Middle frontal gyrus (tissue), 1 donor: ENCODE measurements at regions not wholly inside any gene's neighbourhood (a gene's known extent, or its start where the extent isn't known, plus 50 kb on each side); places are given as distances from the start of the nearest gene placed in this dataset.
"Not testable (repeated sequence)": the region's sequence is repeated elsewhere in the genome, so short reads cannot be mapped to it uniquely, and the experiment has no call there.

ENCODE experiments used
- DNase-seq: peaks from one replicate; pipeline ENCODE4 v3.0.0-alpha.2; 2015; ENCODE audit warnings: low spot score; ENCODE audit errors: extremely low spot score

GRCh38 chr12:78269620-78270019, 438.9 kb downstream of the NAV3 start:
- DNase-seq: no peak

- DNase-seq: no peak
Measured at GRCh38 chr12:78271546-78271945, 440.9 kb downstream of the NAV3 start.

GRCh38 chr12:78275886-78276285, 445.2 kb downstream of the NAV3 start:
- no peak for DNase-seq

- DNase-seq: no peak
Measured at GRCh38 chr12:78278706-78279190, 448.1 kb downstream of the NAV3 start.

- DNase-seq: no peak
Measured at GRCh38 chr12:78279567-78279966, 448.9 kb downstream of the NAV3 start.

GRCh38 chr12:78281102-78281501, 450.4 kb downstream of the NAV3 start:
- DNase-seq: not testable (repeated sequence)

- no peak for DNase-seq
Measured at GRCh38 chr12:78284417-78284816, 453.7 kb downstream of the NAV3 start.

GRCh38 chr12:78290606-78291345, 460.1 kb downstream of the NAV3 start:
- no peak for DNase-seq

GRCh38 chr12:78293059-78293686, 462.5 kb downstream of the NAV3 start:
- no peak for DNase-seq

- DNase-seq: not testable (repeated sequence)
Measured at GRCh38 chr12:78301282-78301681, 470.6 kb downstream of the NAV3 start.

GRCh38 chr12:78305808-78306207, 475.1 kb downstream of the NAV3 start:
- no peak for DNase-seq

- DNase-seq: no peak
Measured at GRCh38 chr12:78306236-78306635, 475.5 kb downstream of the NAV3 start.

- no peak for DNase-seq
Measured at GRCh38 chr12:78308701-78309100, 478.0 kb downstream of the NAV3 start.

GRCh38 chr12:78315028-78315427, 484.3 kb downstream of the NAV3 start:
- no peak for DNase-seq

- DNase-seq: no peak
Measured at GRCh38 chr12:78316136-78316535, 485.4 kb downstream of the NAV3 start.

- no peak for DNase-seq
Measured at GRCh38 chr12:78316631-78317468, 486.2 kb downstream of the NAV3 start.

GRCh38 chr12:78321696-78322095, 491.0 kb downstream of the NAV3 start:
- no peak for DNase-seq

- DNase-seq: no peak
Measured at GRCh38 chr12:78323226-78323625, 492.5 kb downstream of the NAV3 start.

- no peak for DNase-seq
Measured at GRCh38 chr12:78324234-78324633, 493.5 kb downstream of the NAV3 start.

- no peak for DNase-seq
Measured at GRCh38 chr12:78328524-78328923, 497.8 kb downstream of the NAV3 start.

- no peak for DNase-seq
Measured at GRCh38 chr12:78330131-78330530, 499.4 kb downstream of the NAV3 start.

GRCh38 chr12:78331181-78331580, 500.5 kb downstream of the NAV3 start:
- DNase-seq: no peak
